ENCODE measurements at regions not wholly inside any gene's neighbourhood (a gene's known extent, or its start where the extent isn't known, plus 50 kb on each side); places are given as distances from the start of the nearest gene placed in this dataset.

- TF ChIP-seq CTCF (IDR thresholded peaks at IDR 0.05) = no peak
- no peak for TF ChIP-seq EZH2 (IDR thresholded peaks at IDR 0.05; ENCODE audit: borderline replicate concordance, insufficient read depth, low read depth, low read length, poor library complexity, severe bottlenecking)
Measured at GRCh38 chr4:72786401-72786990, 217.5 kb upstream of the ADAMTS3 start.
